Muscle layer of duodenum (tissue), 2 donors: ENCODE measurements at regions not wholly inside any gene's neighbourhood (a gene's known extent, or its start where the extent isn't known, plus 50 kb on each side); places are given as distances from the start of the nearest gene placed in this dataset.
"Not testable (repeated sequence)": the region's sequence is repeated elsewhere in the genome, so short reads cannot be mapped to it uniquely, and the experiment has no call there.

Source experiments
- H3K27ac ChIP-seq: one replicate; pipeline ENCODE4 v1.7.0; 2013; ENCODE audit warnings: mild to moderate bottlenecking, low read length
- H3K27me3 ChIP-seq: one replicate; pipeline ENCODE4 v1.7.0; 2013; ENCODE audit warnings: low read depth, mild to moderate bottlenecking, control low read depth, low read length
- H3K36me3 ChIP-seq, 2 donors: one replicate each; pipeline ENCODE4 v1.7.0; 2013; ENCODE audit warnings: low read length in 2 of 2, control low read depth in 1 of 2, mild to moderate bottlenecking in 1 of 2; ENCODE audit not compliant: insufficient read depth in 2 of 2, control insufficient read depth in 1 of 2
- H3K4me1 ChIP-seq, 2 donors: one replicate each; pipeline ENCODE4 v1.7.0; 2013; ENCODE audit warnings: low read length in 2 of 2, mild to moderate bottlenecking in 2 of 2, control low read depth in 1 of 2, moderate library complexity in 1 of 2; ENCODE audit not compliant: insufficient read depth in 2 of 2, control insufficient read depth in 1 of 2
- H3K4me3 ChIP-seq, 2 donors: one replicate each; pipeline ENCODE4 v1.7.0; 2013; ENCODE audit warnings: low read length in 2 of 2, low read depth in 1 of 2, mild to moderate bottlenecking in 1 of 2
- H3K9me3 ChIP-seq, 2 donors: one replicate each; pipeline ENCODE4 v1.7.0; 2013; ENCODE audit warnings: low read length in 2 of 2, control low read depth in 1 of 2, mild to moderate bottlenecking in 1 of 2; ENCODE audit not compliant: control insufficient read depth in 1 of 2
- donor health status: healthy.

- Histone ChIP-seq H3K27me3 (no peaks in the 10 kb centered on the region), H3K9me3 (no peaks in the 10 kb centered on the region), H3K27ac (no peak overlapping the region), H3K36me3 (no peaks in the 10 kb centered on the region), H3K4me1 (peaks cover 0 to 5% of the 10 kb centered on the region in 2 donors), H3K4me3 (no peak overlapping the region)
Measured at GRCh38 chr4:127501103-127501502, 131.7 kb upstream of the INTU start.

DNA sequence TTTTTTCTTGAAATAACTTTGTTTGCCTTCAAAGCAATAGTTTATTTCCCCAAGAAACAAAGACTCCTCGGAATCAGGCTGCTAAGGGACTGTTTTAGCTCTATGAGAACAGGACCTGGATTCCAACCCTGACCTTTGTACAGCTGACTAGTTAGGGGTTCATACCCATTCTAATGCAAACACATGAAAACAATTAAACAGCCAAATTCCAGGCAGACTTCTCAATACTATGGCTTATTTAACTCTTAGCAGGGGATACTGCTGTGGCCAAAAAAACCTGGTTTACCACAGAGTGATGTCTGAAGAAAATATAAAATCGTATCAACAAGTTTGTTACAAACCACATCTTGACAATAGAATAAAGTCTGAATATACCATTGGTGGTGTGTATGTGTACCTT lies 129.6 kb upstream of the INTU start:
- H3K27me3 ChIP-seq, result no peaks in the 10 kb centered on the region
- H3K36me3 ChIP-seq, result no peaks in the 10 kb centered on the region
- H3K4me1 ChIP-seq, result peaks cover 0 to 5% of the 10 kb centered on the region in 2 donors
- H3K27ac ChIP-seq, result no peak overlapping the region
- no peaks in the 10 kb centered on the region for H3K9me3 ChIP-seq
- H3K4me3 ChIP-seq, result no peak overlapping the region

GRCh38 chr4:127505203-127505602 lies 127.6 kb upstream of the INTU start:
- H3K9me3 ChIP-seq, result no peaks in the 10 kb centered on the region
- H3K4me3 ChIP-seq, result no peak overlapping the region
- no peak overlapping the region for H3K27ac ChIP-seq
- H3K36me3 ChIP-seq, result no peaks in the 10 kb centered on the region
- peaks cover 0 to 5% of the 10 kb centered on the region in 2 donors for H3K4me1 ChIP-seq
- H3K27me3 ChIP-seq, result no peaks in the 10 kb centered on the region

GRCh38 chr4:127506283-127506682 lies 126.5 kb upstream of the INTU start:
- H3K27ac ChIP-seq, result no peak overlapping the region
- H3K27me3 ChIP-seq, result no peaks in the 10 kb centered on the region
- no peaks in the 10 kb centered on the region for H3K36me3 ChIP-seq
- H3K9me3 ChIP-seq, result no peaks in the 10 kb centered on the region
- no peak overlapping the region for H3K4me3 ChIP-seq
- peaks cover 0 to 5% of the 10 kb centered on the region in 2 donors for H3K4me1 ChIP-seq

- H3K27ac ChIP-seq, result no peak overlapping the region
- H3K4me1 ChIP-seq, result peaks cover 0 to 5% of the 10 kb centered on the region in 2 donors
- H3K4me3 ChIP-seq, result no peak overlapping the region
- no peaks in the 10 kb centered on the region for H3K27me3 ChIP-seq
- H3K9me3 ChIP-seq, result no peaks in the 10 kb centered on the region
- no peaks in the 10 kb centered on the region for H3K36me3 ChIP-seq
Measured at GRCh38 chr4:127509155-127509554, 123.6 kb upstream of the INTU start.

DNA sequence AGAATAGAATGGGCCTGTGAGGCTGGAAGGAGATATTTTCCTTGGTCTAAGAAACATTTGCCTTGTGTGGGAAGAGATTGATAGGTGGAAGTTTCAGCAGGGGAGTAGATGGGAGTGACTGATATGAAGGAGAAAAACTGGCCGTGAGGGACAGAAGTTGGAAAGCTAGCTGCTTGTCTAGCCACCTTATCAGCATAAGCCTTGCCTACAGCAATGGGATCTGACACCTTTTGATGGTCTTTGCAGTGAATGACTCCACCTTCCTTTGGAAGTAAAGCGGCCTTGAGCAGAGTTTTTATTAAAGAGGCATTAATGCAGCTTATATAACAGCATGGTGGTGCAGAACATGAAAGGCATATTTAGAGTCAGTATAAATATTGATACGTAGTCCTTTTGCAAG lies 120.1 kb upstream of the INTU start:
- H3K27ac ChIP-seq, H3K4me3 ChIP-seq, H3K27me3 ChIP-seq, H3K9me3 ChIP-seq, H3K36me3 ChIP-seq, H3K4me1 ChIP-seq: not testable (repeated sequence)

GRCh38 chr4:127515259-127515658 lies 117.5 kb upstream of the INTU start:
- H3K36me3 ChIP-seq, H3K9me3 ChIP-seq, H3K27ac ChIP-seq, H3K4me1 ChIP-seq, H3K27me3 ChIP-seq, H3K4me3 ChIP-seq: not testable (repeated sequence)

- no peak overlapping the region for H3K4me3 ChIP-seq
- no peaks in the 10 kb centered on the region for H3K4me1 ChIP-seq
- no peak overlapping the region for H3K27ac ChIP-seq
Measured at GRCh38 chr4:127518046-127518445, 114.7 kb upstream of the INTU start.

DNA sequence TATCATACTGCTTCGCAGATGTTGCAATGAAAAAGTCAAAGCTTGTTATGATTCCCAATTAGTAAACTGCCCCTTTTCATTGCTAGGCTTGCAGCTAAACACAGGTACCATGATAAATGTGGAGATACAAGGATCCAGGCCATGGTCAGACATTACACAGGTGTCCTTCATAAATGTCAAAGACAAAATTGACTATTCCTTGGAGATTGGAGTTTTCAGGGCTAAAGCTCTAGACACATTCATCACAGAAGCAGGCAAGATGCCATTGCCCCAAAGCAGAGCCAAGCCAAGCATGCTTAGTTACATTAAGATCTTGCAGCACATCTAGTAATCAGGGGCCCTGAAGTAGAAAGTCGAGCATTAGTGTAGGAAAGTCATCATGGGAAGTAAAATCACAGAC lies 111.3 kb upstream of the INTU start:
- Histone ChIP-seq H3K4me3 (no peak overlapping the region), H3K27ac (no peak overlapping the region), H3K4me1 (no peaks in the 10 kb centered on the region), H3K27me3 (no peaks in the 10 kb centered on the region), H3K9me3 (no peaks in the 10 kb centered on the region), H3K36me3 (no peaks in the 10 kb centered on the region)

More at GRCh38 chr4:127518046-127518445, 114.7 kb upstream of the INTU start:
- Histone ChIP-seq H3K27me3 (no peaks in the 10 kb centered on the region), H3K36me3 (no peaks in the 10 kb centered on the region), H3K9me3 (no peaks in the 10 kb centered on the region)

GRCh38 chr4:127523369-127523768 lies 109.4 kb upstream of the INTU start:
- Histone ChIP-seq H3K36me3 (no peaks in the 10 kb centered on the region), H3K9me3 (no peaks in the 10 kb centered on the region), H3K27ac (no peak overlapping the region), H3K27me3 (no peaks in the 10 kb centered on the region), H3K4me1 (no peaks in the 10 kb centered on the region), H3K4me3 (no peak overlapping the region)

DNA sequence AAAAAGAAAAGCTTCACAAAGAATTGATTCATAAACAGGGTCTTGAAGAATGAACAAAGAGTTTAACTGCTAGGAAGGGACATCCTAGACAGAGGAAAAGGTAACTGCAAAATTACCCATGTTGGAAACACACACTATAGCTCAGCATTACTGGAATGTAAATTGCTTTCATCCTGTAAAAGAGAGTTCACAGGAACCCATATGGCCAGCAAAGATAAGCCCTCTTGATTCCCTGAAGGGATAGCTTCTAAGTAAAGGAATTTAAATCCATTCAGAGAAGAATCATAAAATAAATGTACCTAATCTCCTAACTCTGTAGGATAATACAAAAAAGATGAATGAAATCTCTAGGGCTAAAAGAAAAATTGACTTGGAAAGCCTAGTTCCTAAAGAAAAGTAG lies 107.1 kb upstream of the INTU start:
- Histone ChIP-seq H3K27me3 (no peaks in the 10 kb centered on the region), H3K36me3 (no peaks in the 10 kb centered on the region), H3K4me3 (no peak overlapping the region), H3K27ac (no peak overlapping the region), H3K4me1 (no peaks in the 10 kb centered on the region), H3K9me3 (peaks cover 0 to 2% of the 10 kb centered on the region in 2 donors)

DNA sequence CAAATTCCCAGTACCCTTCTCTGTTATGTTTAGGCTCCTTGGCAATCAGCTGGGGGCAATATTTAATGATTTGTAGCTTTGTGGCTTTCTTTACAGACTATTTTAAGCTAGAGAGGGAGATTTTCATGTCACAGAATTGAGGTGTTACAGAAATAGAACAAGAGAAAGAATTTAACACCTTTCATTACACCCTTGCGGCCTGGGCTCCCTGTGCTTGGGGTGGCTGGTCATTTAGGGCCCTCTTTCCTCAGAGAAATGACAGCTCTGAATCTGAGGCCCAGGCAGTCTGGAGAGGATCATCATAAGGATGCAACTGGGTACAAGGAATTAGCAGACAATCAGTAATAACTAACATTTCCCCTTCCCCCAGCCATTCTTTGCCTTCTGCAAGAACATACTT lies 104.5 kb upstream of the INTU start:
- H3K27ac ChIP-seq, result no peak overlapping the region
- no peaks in the 10 kb centered on the region for H3K27me3 ChIP-seq
- H3K4me1 ChIP-seq, result no peaks in the 10 kb centered on the region
- H3K9me3 ChIP-seq, result peaks cover 0 to 2% of the 10 kb centered on the region in 2 donors
- H3K36me3 ChIP-seq, result no peaks in the 10 kb centered on the region
- no peak overlapping the region for H3K4me3 ChIP-seq
